ENCODE measurements at regions not wholly inside any gene's neighbourhood (a gene's known extent, or its start where the extent isn't known, plus 50 kb on each side); places are given as distances from the start of the nearest gene placed in this dataset.
"Not testable (repeated sequence)": the region's sequence is repeated elsewhere in the genome, so short reads cannot be mapped to it uniquely, and the experiment has no call there.

- DNase-seq: no peak
Observed at GRCh38 chr12:87406926-87407325, 622.3 kb downstream of the C12orf50 start.

GRCh38 chr12:87405918-87406317 lies 623.3 kb downstream of the C12orf50 start:
- no peak for DNase-seq

- not testable (repeated sequence) for DNase-seq
Observed at GRCh38 chr12:87394168-87394567, 635.0 kb downstream of the C12orf50 start.

- no peak for DNase-seq
Observed at GRCh38 chr12:87388376-87388775, 640.8 kb downstream of the C12orf50 start.

GRCh38 chr12:87385322-87385721 lies 643.9 kb downstream of the C12orf50 start:
- DNase-seq: no peak

GRCh38 chr12:87384226-87384625 lies 645.0 kb downstream of the C12orf50 start:
- no peak for DNase-seq

GRCh38 chr12:87383680-87384079 lies 645.5 kb downstream of the C12orf50 start:
- no peak for DNase-seq

- DNase-seq: no peak
Observed at GRCh38 chr12:87382959-87383566, 646.1 kb downstream of the C12orf50 start.

- no peak for DNase-seq
Observed at GRCh38 chr12:87382436-87382835, 646.8 kb downstream of the C12orf50 start.

- no peak for DNase-seq
Observed at GRCh38 chr12:87381742-87382141, 647.5 kb downstream of the C12orf50 start.

- DNase-seq: no peak
Observed at GRCh38 chr12:87378526-87378925, 650.7 kb downstream of the C12orf50 start.

- no peak for DNase-seq
Observed at GRCh38 chr12:87376722-87377121, 652.5 kb downstream of the C12orf50 start.

- no peak for DNase-seq
Observed at GRCh38 chr12:87369161-87369560, 660.0 kb downstream of the C12orf50 start.

GRCh38 chr12:87368259-87368658 lies 660.9 kb downstream of the C12orf50 start:
- DNase-seq: peak; percentile 7

- DNase-seq: no peak
Observed at GRCh38 chr12:87365423-87365822, 663.8 kb downstream of the C12orf50 start.

GRCh38 chr12:87363497-87364084 lies 665.6 kb downstream of the C12orf50 start:
- no peak for DNase-seq

GRCh38 chr12:87349681-87350080 lies 679.5 kb downstream of the C12orf50 start:
- no peak for DNase-seq

GRCh38 chr12:87348071-87348470 lies 681.1 kb downstream of the C12orf50 start:
- no peak for DNase-seq

- no peak for DNase-seq
Observed at GRCh38 chr12:87344699-87345098, 684.5 kb downstream of the C12orf50 start.

GRCh38 chr12:87338681-87339080 lies 690.5 kb downstream of the C12orf50 start:
- no peak for DNase-seq

GRCh38 chr12:87336814-87337336 lies 692.3 kb downstream of the C12orf50 start:
- DNase-seq: no peak

- no peak for DNase-seq
Observed at GRCh38 chr12:87332987-87333726, 696.0 kb downstream of the C12orf50 start.

GRCh38 chr12:87330071-87330555 lies 699.1 kb downstream of the C12orf50 start:
- not testable (repeated sequence) for DNase-seq
